IPS-20b (cell line): ENCODE measurements at regions not wholly inside any gene's neighbourhood (a gene's known extent, or its start where the extent isn't known, plus 50 kb on each side); places are given as distances from the start of the nearest gene placed in this dataset.
"Not testable (repeated sequence)": the region's sequence is repeated elsewhere in the genome, so short reads cannot be mapped to it uniquely, and the experiment has no call there.

Experiments used
- H3K27ac ChIP-seq: one replicate; pipeline ENCODE4 v1.5.1; 2013; ENCODE audit warnings: low read length
- H3K27me3 ChIP-seq: 2 replicates; pipeline ENCODE4 v1.6.1; 2013; ENCODE audit warnings: mild to moderate bottlenecking, low read length, inconsistent platforms; ENCODE audit not compliant: insufficient read depth
- H3K36me3 ChIP-seq: 2 replicates; pipeline ENCODE4 v1.6.1; 2013; ENCODE audit warnings: low read depth, mild to moderate bottlenecking, inconsistent platforms, low read length, moderate library complexity; ENCODE audit not compliant: insufficient read depth
- H3K4me1 ChIP-seq: 2 replicates; pipeline ENCODE4 v1.6.1; 2013; ENCODE audit warnings: mild to moderate bottlenecking, control low read depth, inconsistent platforms, low read length, moderate library complexity; ENCODE audit not compliant: insufficient read depth
- H3K4me3 ChIP-seq: 2 replicates; pipeline ENCODE4 v1.5.1; 2013; ENCODE audit warnings: mild to moderate bottlenecking, low read length, inconsistent platforms
- H3K9ac ChIP-seq: 2 replicates; pipeline ENCODE4 v1.6.1; 2013; ENCODE audit warnings: low read depth, mild to moderate bottlenecking, inconsistent platforms, low read length, moderate library complexity
- H3K9me3 ChIP-seq: 2 replicates; pipeline ENCODE4 v1.6.1; 2013; ENCODE audit warnings: mild to moderate bottlenecking, low read depth, low read length, inconsistent platforms; ENCODE audit not compliant: insufficient read depth

- Histone ChIP-seq H3K27me3 (no peaks in the 10 kb centered on the region), H3K27ac (no peak overlapping the region), H3K4me3 (no peak overlapping the region; the same call in 1 of the 2 replicates), H3K9ac (no peak overlapping the region), H3K36me3 (no peaks in the 10 kb centered on the region), H3K4me1 (peaks cover 7% of the 10 kb centered on the region; the same call in 1 of the 2 replicates), H3K9me3 (no peaks in the 10 kb centered on the region)
Measured at GRCh38 chr15:59762558-59762957, 73.4 kb upstream of the BNIP2 start.

GRCh38 chr15:59760256-59760655, 71.1 kb upstream of the BNIP2 start:
- not testable (repeated sequence) for H3K4me1 ChIP-seq, H3K27ac ChIP-seq

GRCh38 chr15:59751552-59752413, 62.7 kb upstream of the BNIP2 start:
- H3K4me3 ChIP-seq, result no peak overlapping the region
- H3K9ac ChIP-seq, result no peak overlapping the region
- H3K27me3 ChIP-seq, result no peaks in the 10 kb centered on the region
- no peaks in the 10 kb centered on the region for H3K36me3 ChIP-seq
- no peaks in the 10 kb centered on the region for H3K9me3 ChIP-seq
- H3K4me1 ChIP-seq, result no peaks in the 10 kb centered on the region
- no peak overlapping the region for H3K27ac ChIP-seq

More at GRCh38 chr15:59760256-59760655, 71.1 kb upstream of the BNIP2 start:
- H3K4me3 ChIP-seq, H3K36me3 ChIP-seq, H3K9ac ChIP-seq, H3K27me3 ChIP-seq, H3K9me3 ChIP-seq: not testable (repeated sequence)

- Histone ChIP-seq H3K9me3 (no peaks in the 10 kb centered on the region), H3K4me3 (no peak overlapping the region), H3K27me3 (no peaks in the 10 kb centered on the region), H3K36me3 (no peaks in the 10 kb centered on the region), H3K27ac (no peak overlapping the region), H3K9ac (no peak overlapping the region), H3K4me1 (no peaks in the 10 kb centered on the region)
Measured at GRCh38 chr15:59746777-59747176, 57.7 kb upstream of the BNIP2 start.

GRCh38 chr15:59741274-59741906, 52.3 kb upstream of the BNIP2 start:
- Histone ChIP-seq H3K9me3 (no peaks in the 10 kb centered on the region), H3K36me3 (no peaks in the 10 kb centered on the region), H3K27me3 (no peaks in the 10 kb centered on the region)

GRCh38 chr15:59739557-59740186, 50.6 kb upstream of the BNIP2 start:
- H3K27ac ChIP-seq, result no peak overlapping the region
- no peak overlapping the region for H3K4me3 ChIP-seq
- no peaks in the 10 kb centered on the region for H3K9me3 ChIP-seq
- H3K27me3 ChIP-seq, result no peaks in the 10 kb centered on the region
- H3K4me1 ChIP-seq, result no peaks in the 10 kb centered on the region
- H3K36me3 ChIP-seq, result no peaks in the 10 kb centered on the region
- H3K9ac ChIP-seq, result no peak overlapping the region

More at GRCh38 chr15:59741274-59741906, 52.3 kb upstream of the BNIP2 start:
- no peaks in the 10 kb centered on the region for H3K4me1 ChIP-seq
- H3K9ac ChIP-seq, result no peak overlapping the region
- no peak overlapping the region for H3K27ac ChIP-seq
- no peak overlapping the region for H3K4me3 ChIP-seq
